Subcutaneous abdominal adipose tissue (tissue), 5 donors: ENCODE measurements at regions not wholly inside any gene's neighbourhood (a gene's known extent, or its start where the extent isn't known, plus 50 kb on each side); places are given as distances from the start of the nearest gene placed in this dataset.

Source experiments
- H3K27ac ChIP-seq: one replicate; pipeline ENCODE4 v1.7.0; 2013; ENCODE audit warnings: low read depth, mild to moderate bottlenecking, inconsistent platforms, low read length, moderate library complexity
- H3K27me3 ChIP-seq, 5 donors: one replicate each; pipeline ENCODE4 v1.7.0; 2013; ENCODE audit warnings: low read length in 5 of 5, inconsistent platforms in 1 of 5; ENCODE audit not compliant: control insufficient read depth in 5 of 5, insufficient read depth in 4 of 5
- H3K36me3 ChIP-seq, 5 donors: one replicate each; pipeline ENCODE4 v1.7.0; 2013; ENCODE audit warnings: low read length in 5 of 5; ENCODE audit not compliant: control insufficient read depth in 5 of 5, insufficient read depth in 5 of 5
- H3K4me1 ChIP-seq, 5 donors: one replicate each; pipeline ENCODE4 v1.7.0; 2013; ENCODE audit warnings: low read length in 5 of 5, mild to moderate bottlenecking in 3 of 5, moderate library complexity in 1 of 5; ENCODE audit not compliant: control insufficient read depth in 5 of 5, insufficient read depth in 5 of 5
- H3K4me3 ChIP-seq, 5 donors: one replicate each; pipeline ENCODE4 v1.7.0; 2013; ENCODE audit warnings: low read length in 5 of 5, low read depth in 1 of 5
- H3K9ac ChIP-seq, 5 donors: one replicate each; pipeline ENCODE4 v1.7.0; 2013; ENCODE audit warnings: low read length in 5 of 5, mild to moderate bottlenecking in 4 of 5, moderate library complexity in 3 of 5
- H3K9me3 ChIP-seq, 5 donors: one replicate each; pipeline ENCODE4 v1.7.0; 2013; ENCODE audit warnings: low read length in 5 of 5; ENCODE audit not compliant: control insufficient read depth in 5 of 5
- donor health status: healthy.
- donor health status: healthy.
- donor health status: healthy.
- donor health status: healthy.
- donor health status: healthy.

DNA sequence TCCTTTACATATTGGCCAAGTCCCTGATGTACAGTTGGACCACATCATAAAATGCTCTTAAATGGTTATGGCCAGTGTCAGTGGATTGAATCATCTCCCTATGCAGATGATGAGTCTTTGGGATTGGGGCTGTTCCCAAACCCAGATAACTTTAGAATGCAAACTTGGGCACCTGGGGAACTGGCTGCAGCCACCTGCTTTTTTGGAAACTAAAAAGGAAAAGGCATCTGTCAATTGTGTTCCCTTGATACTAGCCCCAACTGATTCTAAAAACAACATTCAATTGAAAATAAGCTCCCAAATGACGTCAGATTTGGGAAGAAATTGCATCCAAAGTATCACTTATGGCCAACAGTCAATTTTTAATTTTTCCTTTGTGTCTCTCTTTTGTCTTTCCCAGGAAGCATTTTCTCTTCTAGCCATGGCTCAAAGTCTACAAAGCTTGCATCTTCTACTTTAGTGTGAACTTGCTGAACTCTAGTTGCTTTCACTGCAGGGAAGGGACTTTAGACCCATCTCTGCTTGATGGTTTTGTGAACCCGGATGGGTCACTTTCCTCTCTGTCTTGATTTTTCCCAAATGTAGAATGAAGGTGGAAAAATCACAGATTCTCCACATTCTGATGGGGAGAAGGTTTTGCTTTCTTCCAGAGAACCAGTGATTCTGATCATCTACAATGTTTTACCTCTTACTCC lies 402.3 kb upstream of the USP24 start:
- no peaks in the 10 kb centered on the region for H3K36me3 ChIP-seq
- no peak overlapping the region for H3K4me3 ChIP-seq
- no peaks in the 10 kb centered on the region for H3K4me1 ChIP-seq
- H3K9me3 ChIP-seq: no peaks in the 10 kb centered on the region
- H3K27ac ChIP-seq: no peak overlapping the region
- H3K9ac ChIP-seq: no peak overlapping the region
- H3K27me3 ChIP-seq: no peaks in the 10 kb centered on the region

DNA sequence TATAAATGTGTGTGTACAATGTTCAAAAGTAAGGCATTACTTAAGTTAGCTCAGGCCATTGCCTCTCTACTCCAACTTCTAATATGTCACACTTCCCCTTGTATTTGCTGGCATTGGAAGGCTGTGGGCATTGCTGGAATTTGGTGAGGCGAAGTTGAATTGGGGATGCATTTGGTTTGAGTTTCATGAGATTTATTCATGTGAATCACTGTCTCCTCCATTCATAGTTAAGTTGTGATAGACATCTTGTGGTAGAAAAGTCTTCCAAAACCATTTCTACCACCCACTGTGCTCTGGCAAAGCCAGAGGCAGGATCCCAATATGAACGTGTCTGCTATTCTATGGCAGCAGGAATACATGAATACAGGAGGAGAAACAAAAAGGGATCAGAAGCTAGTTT lies 397.8 kb upstream of the USP24 start:
- no peak overlapping the region for H3K27ac ChIP-seq
- H3K4me1 ChIP-seq: peaks cover 0 to 6% (median 0%) of the 10 kb centered on the region in 5 donors
- no peaks in the 10 kb centered on the region for H3K27me3 ChIP-seq
- no peak overlapping the region for H3K9ac ChIP-seq
- peaks cover 0 to 4% (median 0%) of the 10 kb centered on the region in 5 donors for H3K9me3 ChIP-seq
- H3K36me3 ChIP-seq: no peaks in the 10 kb centered on the region
- H3K4me3 ChIP-seq: no peak overlapping the region

- no peak overlapping the region for H3K4me3 ChIP-seq
- peaks cover 0 to 9% (median 0%) of the 10 kb centered on the region in 5 donors for H3K9me3 ChIP-seq
- H3K27me3 ChIP-seq: no peaks in the 10 kb centered on the region
- peaks cover 0 to 6% (median 0%) of the 10 kb centered on the region in 5 donors for H3K4me1 ChIP-seq
- H3K36me3 ChIP-seq: no peaks in the 10 kb centered on the region
- H3K27ac ChIP-seq: no peak overlapping the region
- no peak overlapping the region for H3K9ac ChIP-seq
Measured at GRCh38 chr1:55611123-55611522, 396.0 kb upstream of the USP24 start.

- H3K9ac ChIP-seq: no peak overlapping the region
- H3K4me1 ChIP-seq: peaks cover 0 to 6% (median 0%) of the 10 kb centered on the region in 5 donors
- H3K9me3 ChIP-seq: peaks cover 0 to 9% (median 0%) of the 10 kb centered on the region in 5 donors
- no peaks in the 10 kb centered on the region for H3K36me3 ChIP-seq
- no peak overlapping the region for H3K4me3 ChIP-seq
- no peak overlapping the region for H3K27ac ChIP-seq
- H3K27me3 ChIP-seq: no peaks in the 10 kb centered on the region
Measured at GRCh38 chr1:55610203-55610602, 395.0 kb upstream of the USP24 start.

- H3K36me3 ChIP-seq: no peaks in the 10 kb centered on the region
- H3K4me1 ChIP-seq: peaks cover 0 to 11% (median 3%) of the 10 kb centered on the region in 5 donors
- no peak overlapping the region for H3K27ac ChIP-seq
- no peak overlapping the region for H3K9ac ChIP-seq
- no peak overlapping the region for H3K4me3 ChIP-seq
- H3K27me3 ChIP-seq: no peaks in the 10 kb centered on the region
- peaks cover 0 to 9% (median 0%) of the 10 kb centered on the region in 5 donors for H3K9me3 ChIP-seq
Measured at GRCh38 chr1:55609630-55610029, 394.5 kb upstream of the USP24 start.

DNA sequence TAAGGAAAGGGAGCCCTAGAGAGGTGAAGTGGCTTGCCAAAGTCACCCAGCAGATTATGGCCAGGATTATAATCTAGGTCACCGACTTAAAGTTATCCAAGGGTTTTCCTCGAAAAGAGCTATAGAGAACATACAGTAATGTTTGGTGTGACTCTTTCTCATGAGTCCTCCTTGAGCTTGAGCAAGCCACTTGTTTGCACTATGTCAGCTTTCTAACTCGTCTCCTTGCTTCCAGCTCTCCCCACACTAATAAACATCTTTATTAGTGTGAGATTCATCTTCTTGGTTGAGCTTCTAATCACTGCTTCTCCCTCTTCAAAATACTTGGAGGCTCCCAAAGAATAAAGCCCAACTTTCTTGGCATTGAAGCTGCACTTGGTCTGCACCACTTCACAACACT lies 390.0 kb upstream of the USP24 start:
- Histone ChIP-seq H3K4me1 (peaks cover 0 to 11% (median 3%) of the 10 kb centered on the region in 5 donors), H3K9ac (no peak overlapping the region), H3K36me3 (no peaks in the 10 kb centered on the region), H3K4me3 (no peak overlapping the region), H3K9me3 (peaks cover 0 to 9% (median 0%) of the 10 kb centered on the region in 5 donors), H3K27me3 (no peaks in the 10 kb centered on the region), H3K27ac (no peak overlapping the region)

DNA sequence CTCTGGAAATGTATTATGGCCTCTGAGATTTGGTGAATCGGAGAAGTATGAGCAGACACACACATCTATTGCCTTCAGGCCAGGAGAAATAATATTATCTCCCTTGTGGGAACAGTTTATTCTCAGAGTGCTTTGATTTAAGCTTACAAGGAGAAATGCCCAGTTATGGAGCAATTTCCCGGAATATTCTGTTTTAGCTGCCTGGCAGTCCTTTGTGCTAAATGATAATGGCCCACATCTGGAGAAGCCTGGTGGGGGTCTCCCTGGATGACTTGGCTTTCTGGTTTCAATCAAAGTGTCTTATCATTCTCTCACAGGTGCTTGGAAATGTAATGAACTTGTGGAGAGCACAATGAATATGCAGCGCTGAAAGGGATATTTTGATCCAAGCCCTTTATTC lies 389.6 kb upstream of the USP24 start:
- no peak overlapping the region for H3K9ac ChIP-seq
- H3K27ac ChIP-seq: no peak overlapping the region
- no peaks in the 10 kb centered on the region for H3K27me3 ChIP-seq
- peaks cover 0 to 9% (median 0%) of the 10 kb centered on the region in 5 donors for H3K9me3 ChIP-seq
- H3K4me3 ChIP-seq: no peak overlapping the region
- peaks cover 0 to 11% (median 3%) of the 10 kb centered on the region in 5 donors for H3K4me1 ChIP-seq
- no peaks in the 10 kb centered on the region for H3K36me3 ChIP-seq

DNA sequence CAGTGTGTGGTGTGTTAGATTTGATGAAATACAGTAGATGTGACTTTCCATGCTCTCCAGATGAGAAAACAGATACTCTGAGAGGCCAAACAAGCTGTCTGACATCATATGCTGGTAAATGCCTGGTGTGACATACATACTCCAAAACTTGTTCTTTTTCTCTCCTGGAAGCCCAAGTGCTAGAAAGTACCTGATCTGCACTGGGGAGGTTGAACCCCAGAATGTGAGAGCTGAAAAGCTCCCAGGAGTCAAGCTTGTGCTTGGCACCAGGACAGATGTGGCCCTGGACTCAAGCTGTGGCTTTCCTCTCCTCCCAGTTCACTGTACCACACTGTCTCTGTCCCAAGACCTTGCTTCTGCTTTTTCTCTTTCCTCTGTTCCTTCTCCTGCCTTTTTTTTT lies 389.0 kb upstream of the USP24 start:
- H3K27me3 ChIP-seq: no peaks in the 10 kb centered on the region
- no peak overlapping the region for H3K9ac ChIP-seq
- no peak overlapping the region for H3K27ac ChIP-seq
- no peaks in the 10 kb centered on the region for H3K36me3 ChIP-seq
- peaks cover 0 to 11% (median 3%) of the 10 kb centered on the region in 5 donors for H3K4me1 ChIP-seq
- no peak overlapping the region for H3K4me3 ChIP-seq
- H3K9me3 ChIP-seq: peaks cover 0 to 9% (median 0%) of the 10 kb centered on the region in 5 donors

GRCh38 chr1:55600242-55600641 lies 385.1 kb upstream of the USP24 start:
- Histone ChIP-seq H3K27ac (no peak overlapping the region), H3K9ac (no peak overlapping the region), H3K9me3 (peaks cover 0 to 5% (median 0%) of the 10 kb centered on the region in 5 donors), H3K4me3 (no peak overlapping the region), H3K4me1 (peaks cover 0 to 11% (median 3%) of the 10 kb centered on the region in 5 donors), H3K36me3 (no peaks in the 10 kb centered on the region), H3K27me3 (no peaks in the 10 kb centered on the region)

DNA sequence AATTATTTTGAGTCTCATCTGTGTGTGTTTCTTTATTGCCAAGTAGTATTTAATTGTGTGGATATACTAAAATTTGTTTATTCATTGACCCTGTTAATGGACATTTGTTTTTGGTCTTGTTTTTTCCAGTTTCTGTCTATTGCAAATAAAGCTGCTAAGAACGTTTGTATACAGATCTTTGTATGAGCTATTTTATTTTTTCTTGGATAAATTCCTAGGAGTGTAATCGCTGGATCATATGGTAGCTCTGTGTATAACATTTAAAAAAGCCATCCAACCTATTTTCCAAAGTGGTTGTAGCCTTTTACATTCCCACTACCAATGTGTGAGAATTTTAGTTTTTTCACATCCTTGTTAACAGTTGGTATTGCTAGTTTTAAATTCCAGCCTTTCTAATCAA lies 382.7 kb upstream of the USP24 start:
- H3K4me1 ChIP-seq: no peaks in the 10 kb centered on the region
- H3K4me3 ChIP-seq: no peak overlapping the region
- H3K9me3 ChIP-seq: peaks cover 0 to 5% (median 0%) of the 10 kb centered on the region in 5 donors
- no peaks in the 10 kb centered on the region for H3K27me3 ChIP-seq
- H3K36me3 ChIP-seq: no peaks in the 10 kb centered on the region
- no peak overlapping the region for H3K27ac ChIP-seq
- H3K9ac ChIP-seq: no peak overlapping the region
